GM19397 (cell line): ENCODE measurements at regions not wholly inside any gene's neighbourhood (a gene's known extent, or its start where the extent isn't known, plus 50 kb on each side); places are given as distances from the start of the nearest gene placed in this dataset.

ENCODE experiments used
- ATAC-seq: cut with Tn5 transposase; IDR thresholded peaks from one replicate; pipeline ENCODE4 v1.9.1; 2021; ENCODE audit warnings: mild to moderate bottlenecking, moderate library complexity; ENCODE audit not compliant: unreplicated experiment

GRCh38 chr16:6110346-6110745 lies 1012.8 kb upstream of the EEF2KMT start:
- no peak for ATAC-seq

GRCh38 chr16:6106061-6106460 lies 1008.5 kb upstream of the EEF2KMT start:
- ATAC-seq, result no peak

DNA sequence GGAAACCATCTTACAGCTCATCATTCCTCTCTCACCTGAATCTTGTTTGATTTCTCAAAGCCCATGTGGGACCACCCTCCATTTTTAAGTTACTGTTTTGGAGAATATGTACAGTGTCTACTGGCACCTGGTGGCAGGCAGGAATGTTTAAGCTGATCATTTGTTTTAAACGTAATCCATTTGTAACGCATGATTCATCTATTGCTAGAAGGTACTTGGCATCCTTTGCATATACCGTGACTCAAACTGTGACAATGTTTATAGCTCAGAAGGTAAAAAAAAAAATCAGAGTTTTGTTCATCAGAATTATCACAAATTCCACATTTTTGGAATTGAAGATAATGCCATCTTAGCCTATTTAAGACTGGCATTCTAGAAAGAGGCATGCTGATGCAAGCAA lies 1007.5 kb upstream of the EEF2KMT start:
- no peak for ATAC-seq

DNA sequence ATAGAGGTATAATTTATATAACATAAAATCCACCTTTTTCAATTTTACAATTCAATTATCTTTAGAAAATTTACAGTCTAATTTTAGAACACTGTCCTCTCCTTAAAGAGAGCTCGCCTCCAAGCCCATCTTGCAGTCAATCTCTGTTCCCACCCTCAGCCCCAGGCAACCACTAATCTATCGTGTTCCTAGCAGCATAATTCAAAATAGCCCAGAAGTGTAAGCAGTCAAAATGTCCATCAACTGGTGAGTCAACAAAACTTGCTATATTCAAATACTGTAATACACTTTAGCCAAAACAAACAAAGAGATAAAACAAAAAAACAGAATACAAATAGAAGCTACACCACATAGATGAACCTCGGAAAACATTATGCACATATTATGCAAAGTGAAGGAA lies 1006.8 kb upstream of the EEF2KMT start:
- ATAC-seq, result no peak

DNA sequence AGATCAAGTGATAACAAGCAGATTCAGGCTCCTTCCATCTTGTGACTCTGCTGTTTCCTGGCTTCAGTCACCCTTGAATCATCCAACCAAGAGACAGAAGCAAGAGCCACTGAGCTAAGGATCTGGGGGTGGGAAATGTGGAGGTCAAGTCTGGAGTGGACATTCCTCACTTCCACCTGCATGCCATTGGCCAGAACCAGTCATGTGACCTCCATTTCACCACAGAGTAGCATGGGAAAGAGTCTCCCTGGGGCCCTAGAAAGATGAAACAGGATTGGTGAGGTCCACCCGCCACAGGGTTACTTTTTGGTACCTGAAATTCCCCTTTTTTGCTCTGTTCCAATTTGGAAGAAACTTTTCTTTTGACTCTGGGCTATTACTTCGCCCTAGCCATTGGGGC lies 1006.0 kb upstream of the EEF2KMT start:
- ATAC-seq, result no peak

GRCh38 chr16:6099102-6099501 lies 1001.5 kb upstream of the EEF2KMT start:
- ATAC-seq, result no peak

GRCh38 chr16:6096931-6097670 lies 999.5 kb upstream of the EEF2KMT start:
- ATAC-seq, result no peak

DNA sequence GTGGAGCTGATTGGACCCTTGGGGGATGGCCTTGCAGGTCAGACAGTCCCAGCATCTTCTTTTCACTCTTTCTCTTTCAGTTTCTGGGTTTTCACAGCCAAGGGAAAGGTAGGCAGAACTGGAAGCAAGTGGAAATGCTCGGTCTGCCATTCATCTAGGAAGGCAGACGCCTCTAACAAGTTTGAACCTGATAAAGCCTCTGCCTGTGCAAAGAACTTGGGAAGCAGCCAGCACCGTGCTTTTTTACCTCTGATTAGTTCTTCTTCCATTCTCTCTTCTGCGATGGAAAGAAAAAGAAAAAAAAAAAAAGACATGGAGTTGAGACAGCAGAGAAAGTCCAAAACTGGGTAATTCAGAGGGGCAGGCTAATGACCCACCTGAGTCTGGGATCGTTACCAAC lies 997.8 kb upstream of the EEF2KMT start:
- no peak for ATAC-seq

- ATAC-seq, result no peak
These were observed 993.4 kb upstream of the EEF2KMT start for GRCh38 chr16:6091021-6091420.

- no peak for ATAC-seq
These were observed 983.9 kb upstream of the EEF2KMT start for GRCh38 chr16:6081320-6081976.

- ATAC-seq, result no peak
These were observed 979.0 kb upstream of the EEF2KMT start for GRCh38 chr16:6076631-6077030.

DNA sequence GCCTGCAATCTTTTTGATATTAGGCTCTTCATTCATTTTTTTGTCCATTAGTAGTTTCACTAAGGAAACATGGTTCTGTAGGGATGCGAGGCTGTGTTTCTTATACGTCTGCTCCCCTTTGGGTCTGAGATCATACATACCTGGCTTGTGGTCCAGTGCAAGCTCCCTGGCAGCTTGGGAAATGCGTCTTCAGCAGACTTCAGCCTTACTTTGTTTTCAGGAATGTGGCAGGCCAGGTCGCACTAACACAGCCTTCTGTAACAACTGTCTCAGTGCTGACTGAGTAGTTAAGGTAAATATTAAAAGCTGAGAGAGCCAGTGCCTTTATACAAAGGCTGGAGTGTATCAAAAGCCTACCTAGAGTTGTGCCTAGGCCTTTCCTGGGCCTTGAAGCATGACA lies 970.5 kb upstream of the EEF2KMT start:
- no peak for ATAC-seq

GRCh38 chr16:6066652-6067051 lies 969.1 kb upstream of the EEF2KMT start:
- no peak for ATAC-seq

- no peak for ATAC-seq
These were observed 965.9 kb upstream of the EEF2KMT start for GRCh38 chr16:6063526-6063925.

DNA sequence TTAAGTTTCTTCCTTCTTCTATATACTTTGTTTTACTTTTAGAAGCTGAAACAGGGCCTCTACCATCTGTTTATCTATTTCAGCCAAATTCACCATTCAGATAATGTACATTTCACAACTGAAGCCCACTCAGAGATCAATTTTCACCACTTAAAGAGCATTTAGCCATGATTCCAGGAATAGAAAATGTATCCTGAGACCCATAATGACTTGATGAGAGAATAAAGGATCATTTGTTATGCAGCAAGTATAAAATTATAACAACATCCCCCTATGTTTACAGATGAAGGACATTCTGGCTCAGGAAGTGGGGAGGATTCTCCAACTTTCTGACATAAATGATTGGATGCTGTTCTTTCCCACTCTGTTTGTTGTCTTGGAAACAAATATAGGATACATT lies 962.1 kb upstream of the EEF2KMT start:
- ATAC-seq, result no peak

DNA sequence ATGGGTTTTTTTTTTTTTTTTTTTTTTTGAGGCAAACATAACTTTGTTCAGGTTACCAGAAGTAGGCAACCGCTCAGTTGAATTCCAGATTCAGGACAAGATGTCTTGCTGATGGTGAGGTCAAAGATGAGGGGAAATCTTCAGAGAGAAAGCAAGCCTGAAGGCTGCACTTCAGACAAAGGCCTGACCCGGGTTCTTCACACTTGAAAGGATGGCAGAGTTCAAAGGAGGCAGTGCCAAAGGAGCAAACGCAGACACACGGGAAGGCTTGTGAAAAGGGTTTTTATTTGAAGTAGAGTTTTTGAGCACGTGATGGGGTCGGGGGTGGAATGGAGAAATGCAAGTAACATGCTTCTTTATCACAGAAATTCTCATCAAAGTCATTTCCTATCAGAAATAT lies 960.2 kb upstream of the EEF2KMT start:
- no peak for ATAC-seq

DNA sequence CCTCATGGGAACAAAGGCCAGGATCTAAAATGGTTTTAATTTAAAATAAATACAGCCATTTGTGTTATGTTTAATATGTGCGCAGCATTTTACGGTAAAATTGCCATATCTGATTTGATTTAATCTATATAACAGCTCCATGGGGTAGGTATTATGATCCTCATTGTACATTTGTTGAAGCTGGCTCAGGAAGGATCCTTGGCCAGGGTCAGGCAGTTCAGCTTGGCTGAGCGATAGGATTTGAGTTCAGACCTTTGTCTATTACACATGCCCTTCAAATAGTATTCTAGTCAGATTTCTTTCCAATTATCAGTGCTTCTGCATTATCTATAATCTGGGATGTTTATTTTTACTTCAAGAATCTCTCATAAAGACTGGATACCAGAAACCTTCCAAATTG lies 950.4 kb upstream of the EEF2KMT start:
- no peak for ATAC-seq

DNA sequence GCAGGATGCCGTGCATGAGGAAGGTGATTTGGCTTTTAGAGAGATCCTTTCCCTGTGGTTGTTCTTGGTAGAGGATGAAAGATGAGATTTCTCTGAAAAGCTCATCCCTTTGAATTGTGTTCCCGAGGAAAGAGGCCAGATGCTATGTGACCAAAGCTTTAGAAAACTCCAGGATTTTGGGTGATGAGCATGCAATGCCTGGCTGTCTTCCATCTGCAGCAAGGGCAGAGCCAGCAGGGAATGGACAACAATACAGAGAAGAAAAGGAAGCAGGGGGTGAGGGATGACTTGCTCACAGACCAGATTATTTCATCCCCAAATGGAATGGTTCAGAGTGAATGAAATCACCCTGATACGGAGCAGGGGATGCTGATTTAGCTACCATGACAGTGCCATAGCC lies 949.7 kb upstream of the EEF2KMT start:
- no peak for ATAC-seq

DNA sequence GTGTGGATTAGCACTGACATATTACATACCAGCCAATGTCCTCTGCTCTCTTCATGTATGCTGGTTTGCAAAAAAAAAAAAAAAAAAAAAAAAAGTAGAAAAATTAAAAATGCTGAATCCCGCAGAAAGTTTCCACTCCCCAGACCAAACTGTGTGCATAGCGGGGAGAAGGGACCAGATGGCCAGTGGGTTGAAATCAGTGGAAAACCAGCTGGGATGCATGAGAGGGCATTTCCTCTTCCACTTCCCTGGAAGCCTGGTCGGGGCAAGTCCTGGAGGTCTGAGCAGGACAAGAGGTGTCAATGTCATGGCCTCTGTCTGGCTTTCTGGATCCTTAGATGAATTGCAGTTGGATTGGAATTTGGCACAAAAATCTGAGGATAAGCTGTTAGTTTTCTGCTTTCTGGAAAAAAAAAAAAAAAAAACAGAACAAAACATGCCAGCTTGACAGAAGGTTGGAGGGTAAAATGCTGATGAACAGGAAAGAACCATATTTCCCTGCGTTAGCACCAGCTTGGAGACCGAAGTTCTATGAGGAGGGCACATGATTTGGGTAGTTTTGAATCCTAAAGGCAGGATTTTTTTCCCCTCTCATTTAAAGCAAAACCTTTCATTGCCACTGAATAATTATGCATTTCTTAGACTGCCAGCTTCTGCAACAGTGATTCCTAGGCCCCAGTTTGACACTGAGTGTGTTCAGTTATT lies 941.5 kb upstream of the EEF2KMT start:
- no peak for ATAC-seq

GRCh38 chr16:6035161-6035560 lies 937.6 kb upstream of the EEF2KMT start:
- no peak for ATAC-seq

DNA sequence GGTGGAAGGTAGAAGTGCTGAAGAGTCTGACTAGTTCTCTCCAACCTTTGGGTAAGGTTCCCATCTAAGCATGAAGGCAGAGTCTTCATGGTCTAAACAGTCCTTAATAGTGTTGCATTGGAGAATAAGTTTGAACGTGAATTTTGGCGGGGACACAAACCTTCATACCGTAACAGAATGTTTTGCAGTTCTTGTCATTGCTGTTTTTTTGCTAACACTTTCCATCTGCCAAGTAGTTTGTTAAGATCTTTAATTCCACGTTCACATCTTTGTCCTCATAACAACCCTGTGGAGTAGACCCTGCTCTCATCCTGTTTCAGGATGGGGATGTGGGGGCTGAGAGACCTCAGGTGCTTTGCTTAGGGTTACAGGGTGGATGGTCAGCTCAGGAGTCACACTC lies 936.9 kb upstream of the EEF2KMT start:
- ATAC-seq, result no peak

GRCh38 chr16:6032438-6032837 lies 934.8 kb upstream of the EEF2KMT start:
- ATAC-seq, result no peak
